ENCODE measurements at regions not wholly inside any gene's neighbourhood (a gene's known extent, or its start where the extent isn't known, plus 50 kb on each side); places are given as distances from the start of the nearest gene placed in this dataset.

GRCh38 chr2:183224948-183225347 is 100.7 kb downstream of the NUP35 start:
- Histone ChIP-seq H3K27me3 (ENCODE audit: control insufficient read depth, insufficient read depth, low read length) (no peaks in the 10 kb centered on the region), H3K9me3 (ENCODE audit: control insufficient read depth in 2 of 3, insufficient read depth in 1 of 3, low read length in 3 of 3) (no peaks in the 10 kb centered on the region), H3K4me1 (ENCODE audit: control insufficient read depth in 2 of 3, insufficient read depth in 2 of 3, low read depth in 1 of 3, low read length in 3 of 3) (no peaks in the 10 kb centered on the region), H3K4me3 (ENCODE audit: low read length in 3 of 3) (no peak overlapping the region), H3K9ac (ENCODE audit: low read length in 3 of 3) (no peak overlapping the region), H3K27ac (ENCODE audit: low read depth in 2 of 2, low read length in 2 of 2) (no peak overlapping the region), H3K36me3 (ENCODE audit: control insufficient read depth in 2 of 3, insufficient read depth in 3 of 3, low read length in 3 of 3) (no peaks in the 10 kb centered on the region)
- FAIRE-seq = no peak
- intact Hi-C loops (cut with DNase I) = no loop called here
- TF ChIP-seq, protein P1, sequence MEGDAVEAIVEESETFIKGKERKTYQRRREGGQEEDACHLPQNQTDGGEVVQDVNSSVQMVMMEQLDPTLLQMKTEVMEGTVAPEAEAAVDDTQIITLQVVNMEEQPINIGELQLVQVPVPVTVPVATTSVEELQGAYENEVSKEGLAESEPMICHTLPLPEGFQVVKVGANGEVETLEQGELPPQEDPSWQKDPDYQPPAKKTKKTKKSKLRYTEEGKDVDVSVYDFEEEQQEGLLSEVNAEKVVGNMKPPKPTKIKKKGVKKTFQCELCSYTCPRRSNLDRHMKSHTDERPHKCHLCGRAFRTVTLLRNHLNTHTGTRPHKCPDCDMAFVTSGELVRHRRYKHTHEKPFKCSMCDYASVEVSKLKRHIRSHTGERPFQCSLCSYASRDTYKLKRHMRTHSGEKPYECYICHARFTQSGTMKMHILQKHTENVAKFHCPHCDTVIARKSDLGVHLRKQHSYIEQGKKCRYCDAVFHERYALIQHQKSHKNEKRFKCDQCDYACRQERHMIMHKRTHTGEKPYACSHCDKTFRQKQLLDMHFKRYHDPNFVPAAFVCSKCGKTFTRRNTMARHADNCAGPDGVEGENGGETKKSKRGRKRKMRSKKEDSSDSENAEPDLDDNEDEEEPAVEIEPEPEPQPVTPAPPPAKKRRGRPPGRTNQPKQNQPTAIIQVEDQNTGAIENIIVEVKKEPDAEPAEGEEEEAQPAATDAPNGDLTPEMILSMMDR (IDR thresholded peaks at IDR 0.05; ENCODE audit: borderline replicate concordance, extremely low read depth, insufficient read depth) = no peak
- DNase-seq = peak in 2 of 5 donors; percentile 26 to 39

DNA sequence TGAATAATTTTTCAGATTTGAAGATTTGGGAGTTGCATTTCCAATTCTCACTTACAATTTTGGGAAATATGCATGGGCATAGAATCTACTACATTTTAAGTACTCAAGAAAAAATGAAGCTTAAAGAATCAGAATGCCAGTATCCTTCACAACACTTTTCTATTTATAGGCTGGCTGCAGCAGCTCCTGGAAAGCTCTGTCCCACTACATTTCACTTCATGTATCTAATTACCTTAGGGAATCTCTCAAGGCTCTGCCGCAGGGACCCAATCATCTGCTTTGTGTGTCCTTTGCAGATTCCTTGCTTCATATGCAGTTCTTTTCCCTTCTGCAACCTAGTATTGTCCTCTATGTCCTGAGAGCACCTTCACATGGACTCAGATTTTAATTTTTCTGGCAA is 102.9 kb downstream of the NUP35 start:
- TF ChIP-seq, protein P1 (IDR thresholded peaks at IDR 0.05; ENCODE audit: borderline replicate concordance, extremely low read depth, insufficient read depth) = no peak
- H3K4me3 ChIP-seq (ENCODE audit: low read length in 3 of 3) = no peak overlapping the region
- intact Hi-C loops (cut with DNase I) = no loop called here

GRCh38 chr2:183229386-183229785 is 105.1 kb downstream of the NUP35 start:
- Histone ChIP-seq H3K27me3 (ENCODE audit: control insufficient read depth, insufficient read depth, low read length) (no peaks in the 10 kb centered on the region), H3K36me3 (ENCODE audit: control insufficient read depth in 2 of 3, insufficient read depth in 3 of 3, low read length in 3 of 3) (no peaks in the 10 kb centered on the region), H3K4me3 (ENCODE audit: low read length in 3 of 3) (no peak overlapping the region), H3K27ac (ENCODE audit: low read depth in 2 of 2, low read length in 2 of 2) (no peak overlapping the region), H3K9me3 (ENCODE audit: control insufficient read depth in 2 of 3, insufficient read depth in 1 of 3, low read length in 3 of 3) (no peaks in the 10 kb centered on the region), H3K4me1 (ENCODE audit: control insufficient read depth in 2 of 3, insufficient read depth in 2 of 3, low read depth in 1 of 3, low read length in 3 of 3) (no peaks in the 10 kb centered on the region), H3K9ac (ENCODE audit: low read length in 3 of 3) (no peak overlapping the region)
- intact Hi-C loops (cut with DNase I) = no loop called here
- DNase-seq = no peak
- FAIRE-seq = no peak
- TF ChIP-seq, protein P1 (IDR thresholded peaks at IDR 0.05; ENCODE audit: borderline replicate concordance, extremely low read depth, insufficient read depth) = no peak

More for the DNA sequence above, 102.9 kb downstream of the NUP35 start:
- Histone ChIP-seq H3K36me3 (ENCODE audit: control insufficient read depth in 2 of 3, insufficient read depth in 3 of 3, low read length in 3 of 3) (no peaks in the 10 kb centered on the region), H3K27ac (ENCODE audit: low read depth in 2 of 2, low read length in 2 of 2) (no peak overlapping the region), H3K9ac (ENCODE audit: low read length in 3 of 3) (no peak overlapping the region), H3K4me1 (ENCODE audit: control insufficient read depth in 2 of 3, insufficient read depth in 2 of 3, low read depth in 1 of 3, low read length in 3 of 3) (no peaks in the 10 kb centered on the region), H3K27me3 (ENCODE audit: control insufficient read depth, insufficient read depth, low read length) (no peaks in the 10 kb centered on the region), H3K9me3 (ENCODE audit: control insufficient read depth in 2 of 3, insufficient read depth in 1 of 3, low read length in 3 of 3) (no peaks in the 10 kb centered on the region)
- DNase-seq (peak in 2 of 5 donors; percentile 5 to 17), FAIRE-seq (no peak)
